Spleen (tissue), 7 donors: ENCODE measurements at regions not wholly inside any gene's neighbourhood (a gene's known extent, or its start where the extent isn't known, plus 50 kb on each side); places are given as distances from the start of the nearest gene placed in this dataset.

ENCODE experiments used
- CTCF ChIP-seq, 11 experiments: fragments of 200-600 bp in 7 of 11; fragments of 450-650 bp in 4 of 11; sonication (generic) in 4 of 11; IDR thresholded peaks in 8 of 11; conservative IDR thresholded peaks in 3 of 11; 1 replicate in 7 of 11; 2 replicates in 4 of 11; pipeline versions ENCODE4 v1.4.0 to v1.8.0; 2016 to 2021; ENCODE audit warnings: antibody characterized with exemption in 11 of 11, inconsistent platforms in 4 of 11, mild to moderate bottlenecking in 1 of 11
- POLR2A ChIP-seq, 3 donors: fragments of 450-650 bp; IDR thresholded peaks; one replicate each; pipeline ENCODE4 v1.5.1; 2017; ENCODE audit warnings: antibody characterized with exemption in 3 of 3, mild to moderate bottlenecking in 1 of 3
- POLR2AphosphoS5 ChIP-seq, 3 donors: sonication (generic); formaldehyde crosslinking; IDR thresholded peaks; one replicate each; pipeline ENCODE4 v1.5.1; 2017; ENCODE audit warnings: antibody characterized with exemption in 3 of 3
- donor health status: DM: no; HTN: no; CAD: no; lungs with moderate emphysema.
- donor health status: DM: no; HTN: no; CAD: no.
- donor health status: DM: no; HTN: no; CAD: no.

- TF ChIP-seq POLR2A (IDR thresholded peaks at IDR 0.05): no peak
- TF ChIP-seq CTCF (IDR thresholded peaks at IDR 0.05 in 8 of 11, conservative IDR thresholded peaks at IDR 0.05 in 3 of 11): no peak
- no peak for TF ChIP-seq POLR2AphosphoS5 (IDR thresholded peaks at IDR 0.05)
These were observed 268.2 kb upstream of the SKOR2 start for GRCh38 chr18:47519706-47520105.
